Vagina (tissue), 2 donors: ENCODE measurements at regions not wholly inside any gene's neighbourhood (a gene's known extent, or its start where the extent isn't known, plus 50 kb on each side); places are given as distances from the start of the nearest gene placed in this dataset.

Source experiments
- POLR2A ChIP-seq, 2 donors: fragments of 450-650 bp; IDR thresholded peaks; one replicate each; pipeline ENCODE4 v1.6.1; 2017; ENCODE audit warnings: antibody characterized with exemption in 2 of 2, mild to moderate bottlenecking in 2 of 2, moderate library complexity in 2 of 2
- POLR2AphosphoS5 ChIP-seq, 2 donors: sonication (generic); formaldehyde crosslinking; IDR thresholded peaks; one replicate each; pipeline ENCODE4 v1.9.0; 2017; ENCODE audit warnings: antibody characterized with exemption in 2 of 2, mild to moderate bottlenecking in 2 of 2, low read depth in 1 of 2; ENCODE audit not compliant: insufficient read depth in 1 of 2

- TF ChIP-seq POLR2A (IDR thresholded peaks at IDR 0.05) (no peak), POLR2AphosphoS5 (IDR thresholded peaks at IDR 0.05; ENCODE audit: insufficient read depth in 1 of 2, low read depth in 1 of 2) (peak in 1 of 2 donors; percentile 80)
Measured at GRCh38 chr6:19465760-19466159, 371.4 kb upstream of the ID4 start.
